GM12878 (cell line): ENCODE measurements at regions not wholly inside any gene's neighbourhood (a gene's known extent, or its start where the extent isn't known, plus 50 kb on each side); places are given as distances from the start of the nearest gene placed in this dataset.

ENCODE experiments used
- ATAC-seq: fragments of 200-7000 bp; cut with Tn5 transposase; 3 replicates; pipeline ENCODE4 v1.9.1; 2020; ENCODE audit warnings: mild to moderate bottlenecking, moderate library complexity
- BruUV-seq: library from RNA; stranded (reverse); fragments of 400-500 nt; replicated peaks from 2 replicates; lab custom pipeline; 2021; lab: Mats Ljungman, UMichigan
- CTCF ChIA-PET: fragments of 300-600 bp; sonication (Branson Sonifier 250); formaldehyde crosslinking; extraction: SDS; loops from one replicate; lab custom pipeline; 2021; ENCODE audit warnings: inconsistent platforms; lab: Yijun Ruan, JAX
- POLR2A ChIA-PET: fragments of 350-600 bp; formaldehyde crosslinking; extraction: SDS; loops from one replicate; lab custom pipeline; 2021; ENCODE audit warnings: inconsistent platforms; lab: Charles Lee
- RAD21 ChIA-PET: fragments of 300-600 bp; sonication (Branson Sonifier 250); formaldehyde crosslinking; loops from one replicate; lab custom pipeline; 2023; ENCODE audit warnings: antibody characterized with exemption; ENCODE audit not compliant: unreplicated experiment; lab: Charles Lee
- SMC1A ChIA-PET: fragments of 300-600 bp; sonication (Branson Sonifier 250); formaldehyde crosslinking; loops from one replicate; lab custom pipeline; 2023; ENCODE audit not compliant: unreplicated experiment, uncharacterized antibody; lab: Charles Lee
- DNase-seq: peaks from one replicate; pipeline ENCODE4 v3.0.0-alpha.2; 2011; ENCODE audit warnings: low read depth, low spot score
- FAIRE-seq: peaks from 3 replicates; lab custom pipeline; 2011; peaks lifted over from hg19 to GRCh38; lab: Jason Lieb, UNC
- H2AFZ ChIP-seq: 2 replicates; pipeline ENCODE4 v1.6.0; 2011; ENCODE audit warnings: low read depth, low read length, control low read depth; ENCODE audit not compliant: control insufficient read depth
- H3K27ac ChIP-seq: 2 replicates; pipeline ENCODE4 v1.5.1; 2011; ENCODE audit warnings: control low read depth; ENCODE audit not compliant: control insufficient read depth, insufficient read depth
- H3K27me3 ChIP-seq, 2 experiments: replicated peaks in 1 of 2; 2 replicates each; pipeline versions ENCODE4 v1.6.0 to v1.6.1; 2011; ENCODE audit warnings: low read length in 1 of 2; ENCODE audit not compliant: control insufficient read depth in 2 of 2, insufficient read depth in 2 of 2
- H3K36me3 ChIP-seq, 2 experiments: 2 replicates each; pipeline ENCODE4 v1.5.1; 2011; ENCODE audit warnings: low read length in 1 of 2; ENCODE audit not compliant: control insufficient read depth in 2 of 2, insufficient read depth in 2 of 2
- H3K4me1 ChIP-seq: 2 replicates; pipeline ENCODE4 v1.6.1; 2011; ENCODE audit warnings: mild to moderate bottlenecking, low read length, moderate library complexity, mixed read lengths; ENCODE audit not compliant: control insufficient read depth, insufficient read depth
- H3K4me2 ChIP-seq: 2 replicates; pipeline ENCODE4 v1.6.0; 2011; ENCODE audit warnings: control low read depth; ENCODE audit not compliant: control insufficient read depth, insufficient read depth
- H3K4me3 ChIP-seq: fragments of 200-600 bp; sonication (generic); 2 replicates; pipeline ENCODE4 v1.5.1; 2016
- H3K79me2 ChIP-seq: 2 replicates; pipeline ENCODE4 v1.6.0; 2011; ENCODE audit warnings: low read length; ENCODE audit not compliant: control insufficient read depth, insufficient read depth
- H3K9ac ChIP-seq: 2 replicates; pipeline ENCODE4 v1.8.0; 2011; ENCODE audit warnings: low read length, control low read depth, mixed read lengths; ENCODE audit not compliant: control insufficient read depth, insufficient read depth
- H3K9me3 ChIP-seq: replicated peaks from 3 replicates; pipeline ENCODE4 v1.5.1; 2011; ENCODE audit warnings: mild to moderate bottlenecking, low read length; ENCODE audit not compliant: control insufficient read depth, insufficient read depth
- H4K20me1 ChIP-seq: 2 replicates; pipeline ENCODE4 v1.6.0; 2011; ENCODE audit not compliant: control insufficient read depth, insufficient read depth
- BCL11A ChIP-seq: IDR thresholded peaks from 2 replicates; pipeline ENCODE4 v1.6.1; 2011; ENCODE audit warnings: low read depth, low read length
- HCFC1 ChIP-seq: fragments of 150-350 bp; IDR thresholded peaks from 2 replicates; pipeline ENCODE4 v1.6.1; 2014; ENCODE audit warnings: low read length
- IKZF2 ChIP-seq, 2 experiments: fragments of 450-650 bp; IDR thresholded peaks; 2 replicates each; pipeline ENCODE4 v1.6.1; 2017; ENCODE audit warnings: mild to moderate bottlenecking in 2 of 2, moderate library complexity in 2 of 2
- JUNB ChIP-seq: IDR thresholded peaks from 2 replicates; pipeline ENCODE4 v1.6.1; 2016; ENCODE audit warnings: antibody characterized with exemption, mild to moderate bottlenecking
- MTA3 ChIP-seq: IDR thresholded peaks from 2 replicates; pipeline ENCODE4 v1.6.1; 2012; ENCODE audit warnings: low read length, inconsistent platforms, borderline replicate concordance
- PAX5 ChIP-seq: IDR thresholded peaks from 2 replicates; pipeline ENCODE4 v1.6.1; 2011; ENCODE audit warnings: low read depth, low read length, borderline replicate concordance
- RELA ChIP-seq: fragments of 450-650 bp; IDR thresholded peaks from 2 replicates; pipeline ENCODE4 v1.8.0; 2014; ENCODE audit warnings: borderline replicate concordance; ENCODE audit not compliant: partially characterized antibody
- RUNX3 ChIP-seq: IDR thresholded peaks from 2 replicates; pipeline ENCODE4 v1.6.1; 2012; ENCODE audit warnings: low read length, inconsistent platforms
- SREBF1 ChIP-seq: IDR thresholded peaks from 2 replicates; pipeline ENCODE4 v1.6.1; 2012; ENCODE audit warnings: mild to moderate bottlenecking, low read length
- ZNF207 ChIP-seq: fragments of 450-650 bp; IDR thresholded peaks from 2 replicates; pipeline ENCODE4 v1.6.1; 2014; ENCODE audit warnings: antibody characterized with exemption, mild to moderate bottlenecking, borderline replicate concordance
- ZZZ3 ChIP-seq: IDR thresholded peaks from 2 replicates; pipeline ENCODE4 v1.6.1; 2011; ENCODE audit warnings: low read depth; ENCODE audit not compliant: control insufficient read depth, insufficient read length
- WGBS: methylation state at CpG from one replicate; pipeline ENCODE4 v1.1.6; 2016; ENCODE audit warnings: low lambda C conversion rate; ENCODE audit not compliant: insufficient replicate concordance, insufficient coverage; ENCODE audit errors: missing lambda C conversion rate; 5-methylcytosine and 5-hydroxymethylcytosine counted together
- in situ Hi-C: fragments of 300-500 bp; cut with MboI; formaldehyde crosslinking; loops from 9 replicates; pipeline ENCODE4 v1.14.3; 2018; ENCODE audit warnings: mixed read lengths
- intact Hi-C: fragments of 100-400 bp; cut with micrococcal nuclease; formaldehyde crosslinking; loops from one replicate; pipeline ENCODE4 v1.14.2; 2022; ENCODE audit not compliant: unreplicated experiment
- TF ChIP-seq, protein P1 (sequence below): IDR thresholded peaks from 2 replicates; pipeline ENCODE4 v1.6.1; 2011; ENCODE audit warnings: mild to moderate bottlenecking, low read depth, low read length, moderate library complexity; ENCODE audit not compliant: insufficient replicate concordance
- TF ChIP-seq, protein P2 (sequence below): IDR thresholded peaks from 2 replicates; pipeline ENCODE4 v1.6.1; 2011; ENCODE audit warnings: low read depth, mild to moderate bottlenecking, low read length, moderate library complexity, borderline replicate concordance; ENCODE audit errors: extremely low read depth
- TF ChIP-seq, protein P3 (sequence below): fragments of 450-650 bp; IDR thresholded peaks from 2 replicates; pipeline ENCODE4 v1.6.1; 2017; ENCODE audit warnings: mild to moderate bottlenecking
- TF ChIP-seq, protein P4 (sequence below): fragments of 450-650 bp; IDR thresholded peaks from 2 replicates; pipeline ENCODE4 v1.6.1; 2017; ENCODE audit warnings: antibody characterized with exemption, mild to moderate bottlenecking, moderate library complexity
- TF ChIP-seq, protein P5 (sequence below): IDR thresholded peaks from 2 replicates; pipeline ENCODE4 v1.6.1; 2012; ENCODE audit warnings: low read depth, low read length, improper control_type of control experiment

DNA sequence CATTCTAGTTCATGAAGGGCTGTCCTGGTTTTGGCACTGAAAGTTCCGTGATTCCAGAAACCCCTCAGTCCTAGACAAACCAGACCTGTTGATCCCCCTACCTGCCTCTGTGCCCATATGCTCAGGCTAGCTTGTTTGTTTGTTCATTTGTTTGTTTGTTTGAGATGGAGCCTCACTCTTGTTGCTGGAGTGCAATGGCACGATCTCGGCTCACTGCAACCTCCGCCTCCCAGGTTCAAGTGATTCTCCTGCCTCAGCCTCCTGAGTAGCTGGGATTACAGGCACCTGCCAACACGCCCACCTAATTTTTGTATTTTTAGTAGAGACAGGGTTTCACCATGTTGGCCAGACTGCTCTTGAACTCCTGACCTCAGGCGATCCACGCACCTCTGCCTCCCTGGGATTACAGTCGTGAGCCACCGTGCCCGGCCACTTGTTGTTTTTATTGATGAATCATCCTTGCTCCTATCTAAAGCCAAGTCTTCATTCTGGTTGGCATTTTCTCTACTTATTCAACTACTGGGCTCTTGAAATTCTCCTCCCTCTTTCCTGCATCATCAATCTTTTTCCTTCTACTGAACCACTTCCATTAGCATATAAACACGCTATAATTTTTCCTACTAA is 86.3 kb upstream of the BMP2K start:
- H3K4me2 ChIP-seq: no peak overlapping the region
- 79% methylated on average over 11 of the region's 11 CpGs for WGBS
- FAIRE-seq (no peak), ATAC-seq (no peak), DNase-seq (no peak)
- ChIA-PET SMC1A (interaction anchor here (0.7 to 1.8 kb wide), 4 partner anchors 15 to 151 kb away, joined by 3 to 6 read pairs (median 4); no protein-coding TSS in a partner anchor), RAD21 (no interaction called here), POLR2A (interaction anchor here (0.6 to 0.9 kb wide), 2 partner anchors 15 to 445 kb away, joined by 3 to 4 read pairs; no protein-coding TSS in a partner anchor), CTCF (interaction anchor here (0.6 kb wide), 1 partner anchor 74 kb away, joined by 3 read pairs; no protein-coding TSS in a partner anchor)
- BruUV-seq: no TSS peak
- 0 out of 2 replicates have a peak, but pooled peaks cover 5% of the 10 kb centered on the region for H3K4me1 ChIP-seq
- no peak overlapping the region for H2AFZ ChIP-seq
- no peak overlapping the region for H3K27ac ChIP-seq
- H3K9me3 ChIP-seq: no peaks in the 10 kb centered on the region
- no peaks in the 10 kb centered on the region for H4K20me1 ChIP-seq
- TF ChIP-seq, protein P1, sequence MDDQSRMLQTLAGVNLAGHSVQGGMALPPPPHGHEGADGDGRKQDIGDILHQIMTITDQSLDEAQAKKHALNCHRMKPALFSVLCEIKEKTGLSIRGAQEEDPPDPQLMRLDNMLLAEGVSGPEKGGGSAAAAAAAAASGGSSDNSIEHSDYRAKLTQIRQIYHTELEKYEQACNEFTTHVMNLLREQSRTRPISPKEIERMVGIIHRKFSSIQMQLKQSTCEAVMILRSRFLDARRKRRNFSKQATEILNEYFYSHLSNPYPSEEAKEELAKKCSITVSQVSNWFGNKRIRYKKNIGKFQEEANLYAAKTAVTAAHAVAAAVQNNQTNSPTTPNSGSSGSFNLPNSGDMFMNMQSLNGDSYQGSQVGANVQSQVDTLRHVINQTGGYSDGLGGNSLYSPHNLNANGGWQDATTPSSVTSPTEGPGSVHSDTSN: no peak
- TF ChIP-seq, protein P2, sequence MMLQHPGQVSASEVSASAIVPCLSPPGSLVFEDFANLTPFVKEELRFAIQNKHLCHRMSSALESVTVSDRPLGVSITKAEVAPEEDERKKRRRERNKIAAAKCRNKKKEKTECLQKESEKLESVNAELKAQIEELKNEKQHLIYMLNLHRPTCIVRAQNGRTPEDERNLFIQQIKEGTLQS: no peak
- TF ChIP-seq, protein P3, sequence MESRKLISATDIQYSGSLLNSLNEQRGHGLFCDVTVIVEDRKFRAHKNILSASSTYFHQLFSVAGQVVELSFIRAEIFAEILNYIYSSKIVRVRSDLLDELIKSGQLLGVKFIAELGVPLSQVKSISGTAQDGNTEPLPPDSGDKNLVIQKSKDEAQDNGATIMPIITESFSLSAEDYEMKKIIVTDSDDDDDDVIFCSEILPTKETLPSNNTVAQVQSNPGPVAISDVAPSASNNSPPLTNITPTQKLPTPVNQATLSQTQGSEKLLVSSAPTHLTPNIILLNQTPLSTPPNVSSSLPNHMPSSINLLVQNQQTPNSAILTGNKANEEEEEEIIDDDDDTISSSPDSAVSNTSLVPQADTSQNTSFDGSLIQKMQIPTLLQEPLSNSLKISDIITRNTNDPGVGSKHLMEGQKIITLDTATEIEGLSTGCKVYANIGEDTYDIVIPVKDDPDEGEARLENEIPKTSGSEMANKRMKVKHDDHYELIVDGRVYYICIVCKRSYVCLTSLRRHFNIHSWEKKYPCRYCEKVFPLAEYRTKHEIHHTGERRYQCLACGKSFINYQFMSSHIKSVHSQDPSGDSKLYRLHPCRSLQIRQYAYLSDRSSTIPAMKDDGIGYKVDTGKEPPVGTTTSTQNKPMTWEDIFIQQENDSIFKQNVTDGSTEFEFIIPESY: no peak
- TF ChIP-seq RUNX3 (no peak), JUNB (no peak), PAX5 (no peak), MTA3 (no peak), ZZZ3 (no peak), SREBF1 (no peak), BCL11A (no peak), RELA (no peak), ZNF207 (no peak), HCFC1 (no peak), IKZF2 (IDR thresholded peaks at IDR 0.05) (no peak)
- TF ChIP-seq, protein P4, sequence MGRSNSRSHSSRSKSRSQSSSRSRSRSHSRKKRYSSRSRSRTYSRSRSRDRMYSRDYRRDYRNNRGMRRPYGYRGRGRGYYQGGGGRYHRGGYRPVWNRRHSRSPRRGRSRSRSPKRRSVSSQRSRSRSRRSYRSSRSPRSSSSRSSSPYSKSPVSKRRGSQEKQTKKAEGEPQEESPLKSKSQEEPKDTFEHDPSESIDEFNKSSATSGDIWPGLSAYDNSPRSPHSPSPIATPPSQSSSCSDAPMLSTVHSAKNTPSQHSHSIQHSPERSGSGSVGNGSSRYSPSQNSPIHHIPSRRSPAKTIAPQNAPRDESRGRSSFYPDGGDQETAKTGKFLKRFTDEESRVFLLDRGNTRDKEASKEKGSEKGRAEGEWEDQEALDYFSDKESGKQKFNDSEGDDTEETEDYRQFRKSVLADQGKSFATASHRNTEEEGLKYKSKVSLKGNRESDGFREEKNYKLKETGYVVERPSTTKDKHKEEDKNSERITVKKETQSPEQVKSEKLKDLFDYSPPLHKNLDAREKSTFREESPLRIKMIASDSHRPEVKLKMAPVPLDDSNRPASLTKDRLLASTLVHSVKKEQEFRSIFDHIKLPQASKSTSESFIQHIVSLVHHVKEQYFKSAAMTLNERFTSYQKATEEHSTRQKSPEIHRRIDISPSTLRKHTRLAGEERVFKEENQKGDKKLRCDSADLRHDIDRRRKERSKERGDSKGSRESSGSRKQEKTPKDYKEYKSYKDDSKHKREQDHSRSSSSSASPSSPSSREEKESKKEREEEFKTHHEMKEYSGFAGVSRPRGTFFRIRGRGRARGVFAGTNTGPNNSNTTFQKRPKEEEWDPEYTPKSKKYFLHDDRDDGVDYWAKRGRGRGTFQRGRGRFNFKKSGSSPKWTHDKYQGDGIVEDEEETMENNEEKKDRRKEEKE: no peak
- TF ChIP-seq, protein P5, sequence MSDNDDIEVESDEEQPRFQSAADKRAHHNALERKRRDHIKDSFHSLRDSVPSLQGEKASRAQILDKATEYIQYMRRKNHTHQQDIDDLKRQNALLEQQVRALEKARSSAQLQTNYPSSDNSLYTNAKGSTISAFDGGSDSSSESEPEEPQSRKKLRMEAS: no peak
- H3K27me3 ChIP-seq: no peaks in the 10 kb centered on the region
- no peaks in the 10 kb centered on the region for H3K79me2 ChIP-seq
- no peak overlapping the region for H3K4me3 ChIP-seq
- in situ Hi-C loops (no loop called here), intact Hi-C loops (no loop called here)
- H3K9ac ChIP-seq: no peak overlapping the region
- H3K36me3 ChIP-seq: no peaks in the 10 kb centered on the region
